Lower lobe of right lung (tissue), 2 donors: ENCODE measurements at regions not wholly inside any gene's neighbourhood (a gene's known extent, or its start where the extent isn't known, plus 50 kb on each side); places are given as distances from the start of the nearest gene placed in this dataset.
A peak's percentile ranks its signal among the peaks of the same experiment; 100 is the strongest.
"Not testable (repeated sequence)": the region's sequence is repeated elsewhere in the genome, so short reads cannot be mapped to it uniquely, and the experiment has no call there.

Source experiments
- ATAC-seq, 2 donors: fragments of 200-7000 bp; cut with Tn5 transposase; one replicate each; pipeline ENCODE4 v1.9.1; 2020 to 2022; ENCODE audit warnings: mild to moderate bottlenecking in 2 of 2, moderate library complexity in 2 of 2
- DNase-seq: peaks from one replicate; pipeline ENCODE4 v3.0.0-alpha.2; 2020
- H3K27ac ChIP-seq: fragments of 200-600 bp; one replicate; pipeline ENCODE4 v1.8.0; 2022
- H3K27me3 ChIP-seq: fragments of 200-600 bp; one replicate; pipeline ENCODE4 v1.8.0; 2022; ENCODE audit warnings: low read depth
- H3K36me3 ChIP-seq: fragments of 200-600 bp; one replicate; pipeline ENCODE4 v1.8.0; 2022; ENCODE audit warnings: mild to moderate bottlenecking
- H3K4me1 ChIP-seq: fragments of 200-600 bp; one replicate; pipeline ENCODE4 v1.8.0; 2022
- H3K4me3 ChIP-seq: fragments of 200-600 bp; one replicate; pipeline ENCODE4 v1.8.0; 2022; ENCODE audit warnings: mild to moderate bottlenecking
- H3K9me3 ChIP-seq: fragments of 200-600 bp; one replicate; pipeline ENCODE4 v1.8.0; 2022
- intact Hi-C: fragments of 100-400 bp; cut with DNase I; formaldehyde crosslinking; loops from one replicate; pipeline ENCODE4 v1.11.0; 2022
- TF ChIP-seq, protein P1 (sequence below): fragments of 200-600 bp; IDR thresholded peaks from one replicate; pipeline ENCODE4 v1.8.0; 2022; ENCODE audit warnings: antibody characterized with exemption, mild to moderate bottlenecking
- donor health status: DM: no; HTN: yes; CAD: no; lungs with severe emphysema.

GRCh38 chr20:23142162-23143050, 56.3 kb upstream of the CD93 start:
- intact Hi-C loops, result no loop called here
- ATAC-seq (peak; percentile 66 to 75), DNase-seq (peak; percentile 45)
- no peaks in the 10 kb centered on the region for H3K9me3 ChIP-seq
- no peaks in the 10 kb centered on the region for H3K36me3 ChIP-seq
- no peak overlapping the region for H3K4me3 ChIP-seq
- TF ChIP-seq, protein P1, sequence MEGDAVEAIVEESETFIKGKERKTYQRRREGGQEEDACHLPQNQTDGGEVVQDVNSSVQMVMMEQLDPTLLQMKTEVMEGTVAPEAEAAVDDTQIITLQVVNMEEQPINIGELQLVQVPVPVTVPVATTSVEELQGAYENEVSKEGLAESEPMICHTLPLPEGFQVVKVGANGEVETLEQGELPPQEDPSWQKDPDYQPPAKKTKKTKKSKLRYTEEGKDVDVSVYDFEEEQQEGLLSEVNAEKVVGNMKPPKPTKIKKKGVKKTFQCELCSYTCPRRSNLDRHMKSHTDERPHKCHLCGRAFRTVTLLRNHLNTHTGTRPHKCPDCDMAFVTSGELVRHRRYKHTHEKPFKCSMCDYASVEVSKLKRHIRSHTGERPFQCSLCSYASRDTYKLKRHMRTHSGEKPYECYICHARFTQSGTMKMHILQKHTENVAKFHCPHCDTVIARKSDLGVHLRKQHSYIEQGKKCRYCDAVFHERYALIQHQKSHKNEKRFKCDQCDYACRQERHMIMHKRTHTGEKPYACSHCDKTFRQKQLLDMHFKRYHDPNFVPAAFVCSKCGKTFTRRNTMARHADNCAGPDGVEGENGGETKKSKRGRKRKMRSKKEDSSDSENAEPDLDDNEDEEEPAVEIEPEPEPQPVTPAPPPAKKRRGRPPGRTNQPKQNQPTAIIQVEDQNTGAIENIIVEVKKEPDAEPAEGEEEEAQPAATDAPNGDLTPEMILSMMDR, result no peak
- peak overlapping the region; percentile 79 for H3K27ac ChIP-seq
- peaks cover 56% of the 10 kb centered on the region for H3K4me1 ChIP-seq
- H3K27me3 ChIP-seq, result no peaks in the 10 kb centered on the region

DNA sequence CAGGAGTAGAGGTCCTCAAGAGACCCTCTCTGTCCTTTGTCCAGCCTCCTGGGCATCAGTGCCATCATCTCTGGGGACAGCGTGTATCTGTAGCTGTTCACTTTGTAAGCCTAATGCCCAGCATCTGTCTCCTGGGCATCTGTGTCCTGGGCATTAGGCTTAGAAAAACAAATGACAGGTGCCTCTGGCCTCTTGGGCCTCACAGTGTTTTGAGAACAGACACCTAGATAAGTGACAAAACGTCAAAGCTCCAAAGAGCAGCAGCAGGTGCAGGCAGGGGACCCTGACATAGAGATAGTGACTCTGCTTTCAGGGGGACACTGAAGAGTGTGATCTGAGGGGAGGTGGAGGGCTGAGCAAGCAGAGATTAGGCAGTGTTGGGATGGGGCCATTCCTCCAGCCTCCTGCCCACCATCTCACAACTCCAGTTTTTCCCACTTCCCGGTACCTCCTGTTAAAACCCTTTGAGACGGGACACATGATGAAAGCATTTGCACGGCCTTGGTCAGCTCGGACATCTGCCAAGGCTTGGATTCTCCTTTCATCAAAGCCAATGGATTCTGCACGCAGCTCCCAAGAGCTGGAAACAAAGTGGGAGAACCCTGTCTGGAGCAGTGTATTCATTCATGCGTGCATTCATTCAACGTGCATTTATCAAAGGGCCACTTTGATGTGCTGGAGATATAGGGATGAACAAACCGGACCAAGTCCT, 55.5 kb upstream of the CD93 start:
- Histone ChIP-seq H3K27ac (peak overlapping the region; percentile 79), H3K4me1 (peaks cover 53% of the 10 kb centered on the region), H3K27me3 (no peaks in the 10 kb centered on the region), H3K4me3 (no peak overlapping the region), H3K36me3 (no peaks in the 10 kb centered on the region), H3K9me3 (no peaks in the 10 kb centered on the region)
- DNase-seq (no peak), ATAC-seq (no peak)
- TF ChIP-seq, protein P1, result no peak
- intact Hi-C loops, result no loop called here

DNA sequence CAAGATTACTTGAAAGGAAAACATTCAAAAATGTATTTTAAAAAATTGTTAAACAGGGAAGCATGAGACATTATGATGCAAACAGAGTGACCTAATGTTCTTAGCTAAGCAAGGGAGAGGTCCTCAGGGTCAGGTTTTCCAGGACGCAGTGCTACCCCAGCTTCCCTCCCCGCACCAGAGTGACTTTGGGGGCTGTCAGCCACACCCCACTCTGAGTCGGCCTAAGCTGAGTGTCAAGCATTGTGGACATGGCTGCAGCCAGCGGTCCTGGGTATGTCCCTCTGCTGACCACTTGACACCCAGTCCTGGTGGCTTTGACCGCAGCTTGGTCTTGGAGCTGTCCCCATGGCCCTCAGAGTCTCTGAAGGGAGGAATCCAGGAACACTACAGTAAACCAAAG, 54.9 kb upstream of the CD93 start:
- intact Hi-C loops, result no loop called here
- DNase-seq (peak; percentile 49), ATAC-seq (peak; percentile 34 to 37)
- H3K4me1 ChIP-seq, result peaks cover 55% of the 10 kb centered on the region
- peak overlapping the region; percentile 79 for H3K27ac ChIP-seq
- no peaks in the 10 kb centered on the region for H3K9me3 ChIP-seq
- TF ChIP-seq, protein P1, result no peak
- no peaks in the 10 kb centered on the region for H3K27me3 ChIP-seq
- H3K36me3 ChIP-seq, result no peaks in the 10 kb centered on the region
- H3K4me3 ChIP-seq, result no peak overlapping the region

DNA sequence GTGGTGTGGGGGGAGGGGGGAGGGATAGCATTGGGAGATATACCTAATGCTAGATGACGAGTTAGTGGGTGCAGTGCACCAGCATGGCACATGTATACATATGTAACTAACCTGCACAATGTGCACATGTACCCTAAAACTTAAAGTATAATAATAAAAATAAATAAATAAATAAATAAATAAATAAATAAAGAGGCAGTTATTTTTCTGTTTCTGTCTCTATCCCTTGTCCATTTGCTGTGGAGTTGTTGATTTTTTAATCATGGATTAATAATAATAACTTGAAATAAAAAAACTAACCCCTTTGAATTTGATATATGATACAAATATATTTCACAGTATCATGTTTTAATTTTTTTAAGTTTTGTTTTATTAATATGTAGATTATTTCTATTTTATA, 53.9 kb upstream of the CD93 start:
- peaks cover 50% of the 10 kb centered on the region for H3K4me1 ChIP-seq
- DNase-seq, intact Hi-C loops: not testable (repeated sequence)

GRCh38 chr20:23139524-23139923, 53.4 kb upstream of the CD93 start:
- Histone ChIP-seq H3K27me3 (no peaks in the 10 kb centered on the region), H3K9me3 (no peaks in the 10 kb centered on the region), H3K4me1 (peaks cover 46% of the 10 kb centered on the region), H3K36me3 (no peaks in the 10 kb centered on the region), H3K4me3 (no peak overlapping the region), H3K27ac (no peak overlapping the region)
- ATAC-seq (no peak), DNase-seq (no peak)
- TF ChIP-seq, protein P1, result no peak
- intact Hi-C loops, result no loop called here

More for the DNA sequence above, 53.9 kb upstream of the CD93 start:
- not testable (repeated sequence) for H3K27ac ChIP-seq, H3K27me3 ChIP-seq, ATAC-seq, H3K36me3 ChIP-seq, H3K4me3 ChIP-seq, H3K9me3 ChIP-seq

DNA sequence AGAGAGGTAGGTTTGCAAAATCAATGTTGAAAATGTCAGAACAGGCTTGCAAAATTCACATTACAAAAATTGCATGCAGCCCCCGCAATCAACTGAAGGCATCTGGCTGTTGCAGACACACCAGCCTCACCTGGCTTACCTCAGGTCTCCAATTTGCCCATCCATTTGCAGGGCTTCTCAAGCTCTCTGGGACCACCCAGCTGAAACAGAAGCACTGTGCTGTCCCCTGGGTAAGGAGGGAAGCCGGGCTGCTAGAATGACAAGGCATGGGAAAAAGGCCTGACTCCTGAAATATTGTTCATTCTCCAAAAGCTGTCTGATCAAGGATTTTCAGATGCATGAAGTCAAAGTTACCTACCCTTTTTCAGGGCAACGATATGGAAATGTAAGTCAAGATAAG, 52.6 kb upstream of the CD93 start:
- H3K4me1 ChIP-seq, result peaks cover 45% of the 10 kb centered on the region
- ATAC-seq, result no peak
- intact Hi-C loops, result no loop called here
- H3K27ac ChIP-seq, result no peak overlapping the region
- H3K27me3 ChIP-seq, result no peaks in the 10 kb centered on the region
- no peaks in the 10 kb centered on the region for H3K9me3 ChIP-seq
- no peak for DNase-seq
- TF ChIP-seq, protein P1, result no peak
- no peaks in the 10 kb centered on the region for H3K36me3 ChIP-seq
- no peak overlapping the region for H3K4me3 ChIP-seq
